ENCODE measurements at regions not wholly inside any gene's neighbourhood (a gene's known extent, or its start where the extent isn't known, plus 50 kb on each side); places are given as distances from the start of the nearest gene placed in this dataset.
"Not testable (repeated sequence)": the region's sequence is repeated elsewhere in the genome, so short reads cannot be mapped to it uniquely, and the experiment has no call there.

DNA sequence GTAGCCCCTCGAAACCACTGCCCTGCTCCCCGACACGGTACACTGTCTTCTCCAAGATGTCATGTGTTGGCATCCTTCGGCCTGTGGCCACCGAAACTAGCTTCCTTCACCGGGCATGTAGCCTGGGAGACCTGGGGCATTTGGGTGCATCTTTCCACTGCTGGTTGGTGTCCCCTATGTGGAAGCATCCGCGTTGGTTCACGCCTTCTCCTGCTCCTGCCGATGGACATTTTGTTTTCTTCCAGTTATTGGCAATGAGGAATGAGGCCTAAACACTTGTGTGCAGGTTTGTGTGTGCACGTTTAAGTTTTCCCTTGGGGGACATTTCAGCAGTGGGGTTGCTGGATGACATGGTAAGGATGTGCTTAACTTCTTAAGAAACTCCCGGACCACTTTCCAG is 83.6 kb upstream of the TNK2 start:
- not testable (repeated sequence) for TF ChIP-seq POLR2A (IDR thresholded peaks at IDR 0.05)
- TF ChIP-seq, protein P1, sequence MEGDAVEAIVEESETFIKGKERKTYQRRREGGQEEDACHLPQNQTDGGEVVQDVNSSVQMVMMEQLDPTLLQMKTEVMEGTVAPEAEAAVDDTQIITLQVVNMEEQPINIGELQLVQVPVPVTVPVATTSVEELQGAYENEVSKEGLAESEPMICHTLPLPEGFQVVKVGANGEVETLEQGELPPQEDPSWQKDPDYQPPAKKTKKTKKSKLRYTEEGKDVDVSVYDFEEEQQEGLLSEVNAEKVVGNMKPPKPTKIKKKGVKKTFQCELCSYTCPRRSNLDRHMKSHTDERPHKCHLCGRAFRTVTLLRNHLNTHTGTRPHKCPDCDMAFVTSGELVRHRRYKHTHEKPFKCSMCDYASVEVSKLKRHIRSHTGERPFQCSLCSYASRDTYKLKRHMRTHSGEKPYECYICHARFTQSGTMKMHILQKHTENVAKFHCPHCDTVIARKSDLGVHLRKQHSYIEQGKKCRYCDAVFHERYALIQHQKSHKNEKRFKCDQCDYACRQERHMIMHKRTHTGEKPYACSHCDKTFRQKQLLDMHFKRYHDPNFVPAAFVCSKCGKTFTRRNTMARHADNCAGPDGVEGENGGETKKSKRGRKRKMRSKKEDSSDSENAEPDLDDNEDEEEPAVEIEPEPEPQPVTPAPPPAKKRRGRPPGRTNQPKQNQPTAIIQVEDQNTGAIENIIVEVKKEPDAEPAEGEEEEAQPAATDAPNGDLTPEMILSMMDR (IDR thresholded peaks at IDR 0.05): not testable (repeated sequence)
